GM04503 (cell line): ENCODE measurements at regions not wholly inside any gene's neighbourhood (a gene's known extent, or its start where the extent isn't known, plus 50 kb on each side); places are given as distances from the start of the nearest gene placed in this dataset.
"Not testable (repeated sequence)": the region's sequence is repeated elsewhere in the genome, so short reads cannot be mapped to it uniquely, and the experiment has no call there.

ENCODE experiments used
- DNase-seq: peaks from one replicate; pipeline ENCODE4 v3.0.0-alpha.2; 2012; ENCODE audit warnings: low read depth

GRCh38 chr12:87566918-87567317 is 462.3 kb downstream of the C12orf50 start:
- not testable (repeated sequence) for DNase-seq

GRCh38 chr12:87556985-87557384 is 472.2 kb downstream of the C12orf50 start:
- no peak for DNase-seq

DNA sequence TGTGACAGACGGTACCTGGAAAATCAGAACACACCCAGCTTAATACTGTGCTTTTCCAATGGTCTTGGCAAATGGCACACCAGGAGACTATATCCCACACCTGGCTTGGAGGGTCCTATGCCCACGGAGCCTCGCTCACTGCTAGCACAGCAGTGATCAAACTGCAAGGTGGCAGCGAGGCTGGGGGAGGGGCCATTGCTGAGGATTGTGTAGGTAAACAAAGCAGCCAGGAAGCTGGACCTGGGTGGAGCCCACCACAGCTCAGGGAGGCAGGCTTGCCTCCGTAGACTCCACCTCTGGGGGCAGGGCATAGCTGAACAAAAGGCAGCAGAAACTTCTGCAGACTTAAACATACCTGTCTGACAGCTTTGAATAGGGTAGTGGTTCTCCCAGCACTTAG is 498.0 kb downstream of the C12orf50 start:
- not testable (repeated sequence) for DNase-seq

DNA sequence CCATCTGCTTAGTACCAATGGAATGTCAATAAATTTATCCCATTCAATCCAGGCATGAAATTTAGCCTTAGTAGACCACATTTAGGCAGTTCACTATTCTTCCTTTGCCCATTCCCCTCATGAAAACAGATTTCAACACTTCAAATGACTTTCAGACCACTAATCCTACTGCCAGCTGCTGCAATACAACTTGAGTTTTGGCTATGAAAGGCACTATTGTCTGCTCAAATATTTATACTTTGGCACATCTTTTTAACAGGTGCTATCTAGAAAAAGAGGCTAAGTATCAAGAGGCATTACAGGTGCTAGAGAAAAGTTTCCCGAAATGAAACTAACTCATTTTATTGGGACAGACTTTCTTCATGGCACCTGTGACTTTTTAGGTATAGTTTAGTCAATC is 499.8 kb downstream of the C12orf50 start:
- no peak for DNase-seq

DNA sequence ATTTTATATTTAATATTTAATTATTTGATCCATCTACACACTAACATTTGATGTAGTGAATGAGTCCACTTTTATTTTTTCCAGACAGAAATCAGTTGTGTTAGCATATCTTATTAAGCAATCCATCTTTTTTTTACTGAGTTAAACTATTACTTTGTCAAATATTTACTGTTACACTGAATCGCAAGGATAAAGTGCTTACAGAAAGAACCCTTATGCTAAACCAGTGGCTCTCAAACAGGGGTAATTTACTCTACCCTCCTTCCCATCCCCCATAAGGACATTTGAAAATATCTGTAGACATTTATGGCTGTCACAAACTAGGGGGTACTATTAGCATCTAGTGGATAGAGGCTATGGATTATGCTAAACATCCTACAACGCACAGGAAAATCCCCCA is 508.2 kb downstream of the C12orf50 start:
- no peak for DNase-seq

GRCh38 chr12:87518481-87518880 is 510.7 kb downstream of the C12orf50 start:
- DNase-seq, result no peak

GRCh38 chr12:87518036-87518435 is 511.2 kb downstream of the C12orf50 start:
- no peak for DNase-seq

DNA sequence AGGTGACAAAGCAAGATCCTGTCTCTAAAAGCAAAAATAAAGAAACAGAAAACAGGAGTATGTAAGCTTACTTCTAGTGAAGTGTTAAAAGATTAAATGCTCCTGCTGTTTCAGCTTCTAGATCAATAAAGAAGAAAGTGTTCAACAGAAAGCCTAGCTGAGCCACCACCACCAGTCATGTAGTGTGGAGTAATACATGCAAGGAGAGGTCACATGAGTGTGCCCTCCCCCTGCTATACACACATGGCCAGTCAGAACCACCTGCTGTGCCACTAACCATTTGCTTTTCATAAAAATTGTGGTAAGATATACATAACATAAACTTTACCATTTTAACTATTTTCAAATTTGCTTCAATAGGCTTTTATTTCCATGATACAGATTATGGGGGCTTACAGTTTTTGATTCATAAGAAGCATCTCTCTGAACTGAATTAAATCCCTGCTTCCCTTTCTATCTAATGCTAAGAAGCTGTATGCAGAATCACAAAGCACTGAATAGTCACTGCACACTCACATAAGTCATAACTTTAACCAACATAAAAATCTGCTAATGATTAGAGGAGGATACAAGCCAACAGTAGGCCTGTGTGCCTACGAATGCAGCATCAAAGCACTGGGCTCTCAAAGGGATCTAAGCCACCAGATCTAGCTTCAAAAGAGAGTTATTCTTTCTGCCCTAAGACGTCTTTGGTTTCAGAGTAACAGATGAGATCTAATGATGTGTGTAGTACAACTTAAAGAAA is 515.5 kb downstream of the C12orf50 start:
- no peak for DNase-seq

- no peak for DNase-seq
These were observed 517.8 kb downstream of the C12orf50 start for GRCh38 chr12:87511371-87511770.

GRCh38 chr12:87509237-87509820 is 519.9 kb downstream of the C12orf50 start:
- no peak for DNase-seq

- DNase-seq, result no peak
These were observed 537.6 kb downstream of the C12orf50 start for GRCh38 chr12:87491598-87491997.

- DNase-seq, result no peak
These were observed 538.1 kb downstream of the C12orf50 start for GRCh38 chr12:87491089-87491488.

GRCh38 chr12:87469295-87469694 is 559.9 kb downstream of the C12orf50 start:
- DNase-seq, result no peak

- no peak for DNase-seq
These were observed 561.3 kb downstream of the C12orf50 start for GRCh38 chr12:87467936-87468335.

DNA sequence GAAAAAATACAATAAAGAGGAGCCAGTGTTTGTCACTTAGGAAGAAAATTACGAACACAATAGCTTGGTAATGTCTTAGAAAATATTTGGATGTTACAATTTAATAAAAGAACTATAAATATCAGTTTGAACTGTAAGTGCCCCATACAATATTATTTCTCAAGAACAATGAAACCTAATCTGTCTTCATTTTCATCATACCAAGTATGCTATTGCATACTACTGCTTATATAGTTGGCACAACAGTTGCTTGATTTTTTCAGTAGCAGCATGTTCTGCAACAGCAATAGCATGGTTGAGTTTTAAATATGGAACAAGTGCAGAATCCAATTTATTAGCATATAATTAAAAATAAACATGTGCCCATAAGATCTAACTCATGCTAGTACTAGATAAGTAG is 564.6 kb downstream of the C12orf50 start:
- DNase-seq, result no peak

DNA sequence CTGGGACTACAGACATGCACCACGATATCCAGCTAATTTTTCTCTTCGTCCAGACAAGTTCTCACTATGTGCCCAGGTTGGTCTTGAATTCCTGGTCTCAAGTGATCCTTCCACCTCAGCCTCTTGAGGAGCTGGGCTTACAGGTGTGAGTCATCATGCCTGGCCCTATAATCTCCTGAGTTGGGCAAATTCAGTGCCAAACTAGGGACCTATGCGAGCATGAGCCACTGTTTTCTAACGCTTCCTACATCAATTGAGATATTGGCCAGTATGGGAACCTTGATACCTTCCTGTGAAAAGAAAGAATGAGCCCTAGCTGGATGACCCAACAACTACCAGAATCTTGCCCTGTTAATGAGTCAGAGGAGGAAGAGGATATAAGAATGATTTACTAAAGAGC is 585.2 kb downstream of the C12orf50 start:
- DNase-seq, result no peak

- no peak for DNase-seq
These were observed 587.7 kb downstream of the C12orf50 start for GRCh38 chr12:87441511-87441910.

- DNase-seq, result peak; percentile 8
These were observed 589.0 kb downstream of the C12orf50 start for GRCh38 chr12:87439990-87440827.

DNA sequence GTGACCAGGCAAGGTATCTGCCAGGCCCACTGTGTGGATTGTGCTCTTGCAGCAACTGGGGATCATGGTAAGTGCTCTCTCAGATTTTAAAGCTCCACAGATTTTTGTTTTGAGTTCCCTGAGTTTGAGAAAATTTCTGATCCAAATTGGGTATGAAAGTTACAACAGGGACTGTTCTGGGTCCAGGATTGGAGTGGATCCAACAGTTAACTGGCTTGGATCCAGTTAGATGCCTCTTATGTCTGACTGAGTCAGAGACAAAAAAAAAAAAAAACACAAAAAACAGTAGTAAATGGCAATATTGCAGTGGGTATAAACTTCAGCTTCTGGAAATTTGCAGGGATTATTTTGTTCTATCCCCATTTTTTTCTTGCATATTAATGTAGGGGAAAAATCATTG is 598.8 kb downstream of the C12orf50 start:
- DNase-seq, result no peak

DNA sequence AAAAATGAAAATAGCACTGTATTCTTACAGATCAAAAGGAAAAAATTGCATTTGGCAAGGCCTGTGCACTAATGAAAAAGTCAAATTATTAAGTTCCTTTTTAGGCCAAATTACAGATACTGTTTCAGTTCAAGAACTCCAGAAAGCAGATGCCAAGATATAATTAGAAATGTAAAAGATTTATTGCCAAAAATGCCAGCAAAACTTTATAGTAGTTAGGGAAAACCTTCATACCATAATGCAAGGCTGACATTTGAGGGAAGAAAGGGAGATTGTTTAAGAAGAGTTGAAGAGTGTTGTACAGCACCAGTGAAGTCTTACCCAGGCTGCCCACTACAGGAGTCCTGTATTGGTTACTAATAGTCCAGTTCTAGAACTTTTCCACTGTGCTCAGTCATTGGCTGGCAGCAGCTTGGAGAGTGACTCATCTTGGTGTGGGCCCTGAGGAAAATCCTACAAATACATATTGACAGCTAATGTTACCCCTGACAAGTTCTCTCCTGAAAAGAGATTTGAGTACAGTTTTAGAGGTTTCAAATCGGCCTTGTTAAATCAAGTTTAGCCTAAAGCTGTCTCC is 600.4 kb downstream of the C12orf50 start:
- DNase-seq, result no peak

DNA sequence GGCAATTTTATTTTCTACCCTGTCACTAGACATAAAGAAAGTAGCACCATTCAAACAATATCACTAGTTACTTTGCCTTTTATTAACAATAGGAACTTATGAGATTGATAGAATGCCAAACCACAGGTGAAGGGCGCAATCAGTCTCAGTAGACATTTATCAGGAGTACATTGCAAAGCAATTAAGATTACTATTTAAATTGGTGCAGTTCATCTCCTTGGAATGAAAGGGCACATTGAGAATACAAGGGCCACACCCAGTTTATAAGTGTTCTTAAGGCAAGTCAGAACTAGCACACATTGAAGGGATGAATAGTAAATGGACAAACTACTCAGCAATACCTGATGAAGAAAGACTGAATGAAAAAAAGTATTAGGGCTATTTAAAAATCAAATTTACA is 601.4 kb downstream of the C12orf50 start:
- DNase-seq, result no peak

- no peak for DNase-seq
These were observed 603.2 kb downstream of the C12orf50 start for GRCh38 chr12:87425942-87426554.
